ENCODE measurements at regions not wholly inside any gene's neighbourhood (a gene's known extent, or its start where the extent isn't known, plus 50 kb on each side); places are given as distances from the start of the nearest gene placed in this dataset.
"Not testable (repeated sequence)": the region's sequence is repeated elsewhere in the genome, so short reads cannot be mapped to it uniquely, and the experiment has no call there.

DNA sequence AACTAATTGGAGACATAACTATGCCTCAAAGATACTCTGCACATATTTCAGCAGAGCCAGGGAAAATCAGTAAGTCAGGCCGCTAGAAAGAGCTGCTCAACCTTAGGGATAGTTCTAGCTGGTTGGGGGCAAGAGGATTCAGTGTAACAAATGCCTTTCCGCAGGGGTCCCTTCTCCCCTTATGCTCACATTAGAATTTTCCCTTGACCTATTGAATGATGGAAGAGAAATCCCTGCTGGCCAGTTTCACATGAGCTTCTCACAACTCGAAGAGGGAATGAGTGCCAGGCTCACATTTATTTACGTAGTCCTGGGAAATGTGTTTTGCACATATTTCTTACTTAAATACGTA lies 66.2 kb upstream of the USP9X start:
- intact Hi-C loops (cut with micrococcal nuclease; ENCODE audit: unreplicated experiment) = no loop called here
- Histone ChIP-seq H3K4me1 (ENCODE audit: insufficient read depth, low read length, poor library complexity, severe bottlenecking) (no peaks in the 10 kb centered on the region), H3K9me2 (ENCODE audit: insufficient read depth, low read length) (no peaks in the 10 kb centered on the region), H4K20me1 (ENCODE audit: insufficient read depth, low read length) (no peaks in the 10 kb centered on the region), H3K4me3 (ENCODE audit: low read depth, low read length, poor library complexity, severe bottlenecking) (no peak overlapping the region), H3K36me3 (ENCODE audit: insufficient read depth, low read length) (no peaks in the 10 kb centered on the region), H3K27ac (ENCODE audit: low read depth, low read length, poor library complexity, severe bottlenecking) (no peak overlapping the region), H2AFZ (ENCODE audit: low read length) (no peak overlapping the region), H3K4me2 (ENCODE audit: low read length) (no peak overlapping the region), H3K79me2 (ENCODE audit: insufficient read depth, low read depth, low read length) (no peaks in the 10 kb centered on the region), H3K9me3 (ENCODE audit: low read length) (no peaks in the 10 kb centered on the region)
- BruUV-seq (replicated peaks) = no TSS peak
- no peak for DNase-seq (ENCODE audit: low spot score)
- ChIA-PET POLR2A (no interaction called here), CTCF (ENCODE audit: unreplicated experiment) (no interaction called here)
- TF ChIP-seq EZH2phosphoT487 (IDR thresholded peaks at IDR 0.05; ENCODE audit: borderline replicate concordance, low read depth, low read length) = no peak
- TF ChIP-seq, protein P1, sequence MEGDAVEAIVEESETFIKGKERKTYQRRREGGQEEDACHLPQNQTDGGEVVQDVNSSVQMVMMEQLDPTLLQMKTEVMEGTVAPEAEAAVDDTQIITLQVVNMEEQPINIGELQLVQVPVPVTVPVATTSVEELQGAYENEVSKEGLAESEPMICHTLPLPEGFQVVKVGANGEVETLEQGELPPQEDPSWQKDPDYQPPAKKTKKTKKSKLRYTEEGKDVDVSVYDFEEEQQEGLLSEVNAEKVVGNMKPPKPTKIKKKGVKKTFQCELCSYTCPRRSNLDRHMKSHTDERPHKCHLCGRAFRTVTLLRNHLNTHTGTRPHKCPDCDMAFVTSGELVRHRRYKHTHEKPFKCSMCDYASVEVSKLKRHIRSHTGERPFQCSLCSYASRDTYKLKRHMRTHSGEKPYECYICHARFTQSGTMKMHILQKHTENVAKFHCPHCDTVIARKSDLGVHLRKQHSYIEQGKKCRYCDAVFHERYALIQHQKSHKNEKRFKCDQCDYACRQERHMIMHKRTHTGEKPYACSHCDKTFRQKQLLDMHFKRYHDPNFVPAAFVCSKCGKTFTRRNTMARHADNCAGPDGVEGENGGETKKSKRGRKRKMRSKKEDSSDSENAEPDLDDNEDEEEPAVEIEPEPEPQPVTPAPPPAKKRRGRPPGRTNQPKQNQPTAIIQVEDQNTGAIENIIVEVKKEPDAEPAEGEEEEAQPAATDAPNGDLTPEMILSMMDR (conservative IDR thresholded peaks at IDR 0.05; ENCODE audit: low read length) = no peak

DNA sequence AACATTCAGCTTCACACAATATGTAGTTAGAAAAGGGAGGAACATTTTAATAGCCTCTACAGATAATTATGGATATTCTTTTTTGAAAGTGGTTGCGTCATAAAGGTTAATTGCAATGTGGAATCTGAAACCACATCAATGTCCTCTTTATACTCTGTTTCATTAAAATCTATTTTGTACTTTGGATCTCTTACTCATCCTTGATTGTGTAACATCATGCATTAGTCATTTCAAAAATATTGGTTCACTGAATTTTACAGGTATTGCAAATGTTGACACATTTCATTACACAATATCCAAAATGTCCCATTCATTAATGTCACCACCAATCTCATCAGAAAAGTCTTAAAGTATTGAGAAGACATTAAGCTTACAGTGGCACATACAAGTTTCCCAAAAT lies 62.7 kb upstream of the USP9X start:
- POLR2A ChIA-PET = no interaction called here
- H4K20me1 ChIP-seq (ENCODE audit: insufficient read depth, low read length) = no peaks in the 10 kb centered on the region
- no peaks in the 10 kb centered on the region for H3K36me3 ChIP-seq (ENCODE audit: insufficient read depth, low read length)
- intact Hi-C loops (cut with micrococcal nuclease; ENCODE audit: unreplicated experiment) = no loop called here
- H3K4me3 ChIP-seq (ENCODE audit: low read depth, low read length, poor library complexity, severe bottlenecking) = no peak overlapping the region
- H3K4me2 ChIP-seq (ENCODE audit: low read length) = no peak overlapping the region
- CTCF ChIA-PET (ENCODE audit: unreplicated experiment) = no interaction called here
- DNase-seq (ENCODE audit: low spot score) = no peak
- no peak overlapping the region for H3K27ac ChIP-seq (ENCODE audit: low read depth, low read length, poor library complexity, severe bottlenecking)
- no peaks in the 10 kb centered on the region for H3K79me2 ChIP-seq (ENCODE audit: insufficient read depth, low read depth, low read length)
- H3K9me2 ChIP-seq (ENCODE audit: insufficient read depth, low read length) = no peaks in the 10 kb centered on the region
- BruUV-seq (replicated peaks) = no TSS peak
- no peak overlapping the region for H2AFZ ChIP-seq (ENCODE audit: low read length)
- TF ChIP-seq EZH2phosphoT487 (IDR thresholded peaks at IDR 0.05; ENCODE audit: borderline replicate concordance, low read depth, low read length) = no peak
- TF ChIP-seq, protein P1 (conservative IDR thresholded peaks at IDR 0.05; ENCODE audit: low read length) = no peak
- no peaks in the 10 kb centered on the region for H3K9me3 ChIP-seq (ENCODE audit: low read length)
- H3K4me1 ChIP-seq (ENCODE audit: insufficient read depth, low read length, poor library complexity, severe bottlenecking) = no peaks in the 10 kb centered on the region

DNA sequence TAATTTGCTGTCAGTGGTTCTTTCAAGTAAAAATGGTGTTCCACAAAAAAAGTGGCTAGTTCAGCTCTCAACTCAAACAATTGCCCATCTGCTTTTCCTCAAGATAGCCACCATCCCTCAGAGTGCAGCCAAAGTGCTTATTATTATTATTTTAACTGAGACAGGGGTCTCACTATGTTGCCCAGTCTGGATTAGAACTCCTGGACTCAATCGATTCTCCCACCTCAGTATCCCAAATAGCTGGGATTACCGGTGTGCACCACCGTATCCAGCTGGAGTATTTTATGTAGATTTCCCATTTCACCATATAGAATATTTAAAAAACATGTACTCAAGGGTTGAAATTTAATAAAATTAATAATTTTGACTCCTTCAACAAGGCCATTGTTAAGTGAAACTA lies 62.1 kb upstream of the USP9X start:
- H3K9me2 ChIP-seq (ENCODE audit: insufficient read depth, low read length) = no peaks in the 10 kb centered on the region
- no TSS peak for BruUV-seq (replicated peaks)
- H3K79me2 ChIP-seq (ENCODE audit: insufficient read depth, low read depth, low read length) = no peaks in the 10 kb centered on the region
- DNase-seq (ENCODE audit: low spot score) = no peak
- POLR2A ChIA-PET = no interaction called here
- H4K20me1 ChIP-seq (ENCODE audit: insufficient read depth, low read length) = no peaks in the 10 kb centered on the region
- CTCF ChIA-PET (ENCODE audit: unreplicated experiment) = no interaction called here
- intact Hi-C loops (cut with micrococcal nuclease; ENCODE audit: unreplicated experiment) = no loop called here
- no peak overlapping the region for H3K27ac ChIP-seq (ENCODE audit: low read depth, low read length, poor library complexity, severe bottlenecking)
- no peak overlapping the region for H2AFZ ChIP-seq (ENCODE audit: low read length)
- H3K9me3 ChIP-seq (ENCODE audit: low read length) = no peaks in the 10 kb centered on the region
- TF ChIP-seq, protein P1 (conservative IDR thresholded peaks at IDR 0.05; ENCODE audit: low read length) = no peak
- TF ChIP-seq EZH2phosphoT487 (IDR thresholded peaks at IDR 0.05; ENCODE audit: borderline replicate concordance, low read depth, low read length) = no peak
- no peak overlapping the region for H3K4me3 ChIP-seq (ENCODE audit: low read depth, low read length, poor library complexity, severe bottlenecking)
- no peak overlapping the region for H3K4me2 ChIP-seq (ENCODE audit: low read length)
- no peaks in the 10 kb centered on the region for H3K4me1 ChIP-seq (ENCODE audit: insufficient read depth, low read length, poor library complexity, severe bottlenecking)
- no peaks in the 10 kb centered on the region for H3K36me3 ChIP-seq (ENCODE audit: insufficient read depth, low read length)

DNA sequence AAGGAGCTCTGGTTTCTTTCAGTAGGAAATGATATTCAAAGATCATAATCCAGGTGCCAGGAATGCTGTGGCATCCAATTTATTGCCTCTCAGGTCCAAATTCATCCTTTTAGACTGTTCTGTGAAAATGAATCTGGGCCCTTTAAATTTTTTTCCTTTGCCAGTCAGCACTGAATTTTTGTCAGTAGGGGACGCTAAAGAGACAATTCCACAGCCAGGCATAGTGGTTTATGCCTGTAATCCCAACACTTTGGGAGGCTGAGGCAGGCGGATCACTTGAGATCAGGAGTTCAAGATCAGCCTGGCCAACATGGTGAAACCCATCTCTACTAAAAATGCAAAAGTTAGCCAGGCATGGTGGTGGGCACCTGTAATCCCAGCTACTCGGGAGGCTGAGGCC lies 60.9 kb upstream of the USP9X start:
- CTCF ChIA-PET (ENCODE audit: unreplicated experiment); H3K36me3 ChIP-seq (ENCODE audit: insufficient read depth, low read length); DNase-seq (ENCODE audit: low spot score); H3K9me2 ChIP-seq (ENCODE audit: insufficient read depth, low read length); BruUV-seq (replicated peaks); H3K4me2 ChIP-seq (ENCODE audit: low read length); H3K4me1 ChIP-seq (ENCODE audit: insufficient read depth, low read length, poor library complexity, severe bottlenecking); H3K27ac ChIP-seq (ENCODE audit: low read depth, low read length, poor library complexity, severe bottlenecking); H3K9me3 ChIP-seq (ENCODE audit: low read length); POLR2A ChIA-PET; H4K20me1 ChIP-seq (ENCODE audit: insufficient read depth, low read length); intact Hi-C loops (cut with micrococcal nuclease; ENCODE audit: unreplicated experiment); H3K79me2 ChIP-seq (ENCODE audit: insufficient read depth, low read depth, low read length); H3K4me3 ChIP-seq (ENCODE audit: low read depth, low read length, poor library complexity, severe bottlenecking); H2AFZ ChIP-seq (ENCODE audit: low read length): not testable (repeated sequence)

All from OCI-LY7 (cell line).